ELR (cell line): ENCODE measurements at regions not wholly inside any gene's neighbourhood (a gene's known extent, or its start where the extent isn't known, plus 50 kb on each side); places are given as distances from the start of the nearest gene placed in this dataset.
"Not testable (repeated sequence)": the region's sequence is repeated elsewhere in the genome, so short reads cannot be mapped to it uniquely, and the experiment has no call there.

Experiments
- DNase-seq: peaks from one replicate; pipeline ENCODE4 v3.0.0-alpha.2; 2015; ENCODE audit warnings: low read depth

DNA sequence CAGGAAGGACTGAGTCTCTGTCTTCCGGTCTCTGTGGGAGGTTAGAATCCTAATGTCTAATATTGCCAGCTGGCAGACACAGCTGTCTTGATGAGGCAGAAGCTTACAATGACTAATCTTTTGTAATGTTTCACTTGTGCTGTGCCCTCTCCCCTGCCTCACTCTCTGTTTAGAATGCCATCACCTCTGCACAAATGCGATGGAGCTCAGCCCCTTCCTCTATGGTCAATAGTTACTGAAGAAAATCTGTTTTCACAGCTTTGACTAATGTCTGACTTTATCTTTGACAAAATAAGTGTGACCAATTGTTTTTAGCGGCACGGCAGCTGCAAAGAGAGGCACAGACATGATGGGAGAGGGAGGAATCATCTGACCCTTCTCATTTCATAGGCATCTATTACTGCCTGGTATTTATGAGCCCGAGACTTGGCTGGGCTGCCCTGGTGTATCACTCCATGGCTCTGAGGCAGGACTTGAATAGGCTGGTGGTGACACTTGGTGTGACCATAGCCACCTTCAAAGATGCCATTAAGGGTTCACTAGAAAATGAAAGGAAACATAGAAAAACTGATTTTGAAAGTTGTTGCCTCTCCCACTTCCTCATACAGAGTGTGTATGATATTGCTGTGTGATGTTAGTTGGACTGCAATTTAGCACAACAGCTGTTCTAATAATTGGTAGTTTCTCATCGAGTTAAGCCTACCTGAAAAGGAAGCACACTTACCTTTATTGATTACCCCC lies 163.2 kb upstream of the NBPF11 start:
- DNase-seq = peak; percentile 62

DNA sequence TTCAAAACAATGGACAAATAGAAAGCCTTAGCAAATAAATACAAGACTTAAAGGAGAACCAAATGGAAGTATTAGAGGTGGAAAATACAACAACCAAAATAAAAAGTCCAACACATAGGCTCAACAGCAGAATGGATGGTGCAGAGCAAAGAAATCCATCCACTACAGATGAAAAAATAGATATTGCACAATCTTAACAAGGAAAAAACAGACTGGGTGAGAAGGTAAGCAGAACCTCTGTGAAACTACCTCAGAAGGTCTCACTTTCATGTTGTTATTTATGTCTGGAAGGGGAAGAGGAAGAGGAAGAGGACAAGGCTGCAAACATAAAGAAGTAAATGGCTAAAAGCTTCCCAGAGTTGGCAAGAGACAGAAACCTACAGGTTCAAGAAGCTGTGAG lies 158.7 kb upstream of the NBPF11 start:
- DNase-seq = no peak

DNA sequence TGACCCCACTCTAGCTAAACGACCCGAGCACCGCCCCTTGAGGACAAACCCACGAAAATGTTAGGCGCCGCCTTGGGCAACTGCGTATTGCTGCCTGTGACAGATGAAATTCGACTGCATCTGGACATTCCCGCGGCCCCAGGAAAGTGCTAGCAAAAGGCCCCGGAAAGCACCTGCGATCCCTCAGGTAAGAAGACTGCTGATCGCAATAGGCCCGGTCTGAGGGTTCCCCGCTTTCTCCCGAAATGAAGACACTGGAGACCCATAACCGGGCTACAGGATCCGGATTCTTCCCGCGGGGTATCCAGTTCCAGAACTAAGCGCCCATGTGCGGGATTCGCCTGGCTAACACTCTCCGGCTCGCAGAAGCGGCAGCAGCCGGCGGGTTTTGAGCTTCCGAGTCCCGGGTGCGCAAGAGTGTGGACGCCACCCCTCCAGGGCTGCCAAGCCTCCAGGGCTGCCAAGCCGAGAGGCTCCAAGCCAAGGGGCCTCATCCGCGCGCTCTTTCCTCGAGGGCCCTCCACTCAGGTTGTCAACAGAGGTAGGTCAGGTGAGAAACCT lies 157.9 kb upstream of the NBPF11 start:
- DNase-seq = no peak

DNA sequence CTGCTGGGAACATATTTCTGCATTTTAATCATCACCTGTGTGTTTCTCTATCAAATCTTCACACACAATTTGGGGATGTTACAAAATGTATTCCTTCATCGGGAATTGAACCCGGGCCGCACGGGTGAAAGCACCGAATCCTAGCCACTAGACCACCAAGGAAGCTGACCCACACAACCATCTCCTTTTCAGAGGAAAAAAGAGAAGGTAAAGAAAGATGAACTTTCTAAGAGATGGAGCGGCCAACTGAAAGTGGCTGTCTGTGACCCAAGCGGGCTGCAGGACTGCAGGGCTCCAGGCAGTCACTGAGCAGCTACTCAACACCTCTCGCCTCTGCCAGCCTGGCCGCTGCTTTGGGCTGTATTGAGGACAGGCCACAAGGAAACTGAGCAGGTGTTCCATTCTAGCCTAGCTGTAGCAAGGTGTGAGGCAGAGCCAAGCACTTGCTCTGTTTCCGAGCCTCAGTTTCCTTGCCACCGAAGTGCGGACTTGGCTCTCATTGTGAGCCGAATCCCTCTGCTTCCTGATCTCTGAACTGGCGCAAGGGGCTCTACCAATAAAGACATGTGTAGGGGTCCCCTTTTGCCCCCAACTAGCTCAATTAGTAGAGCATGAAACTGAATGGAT lies 156.9 kb upstream of the NBPF11 start:
- peak; percentile 67 for DNase-seq

DNA sequence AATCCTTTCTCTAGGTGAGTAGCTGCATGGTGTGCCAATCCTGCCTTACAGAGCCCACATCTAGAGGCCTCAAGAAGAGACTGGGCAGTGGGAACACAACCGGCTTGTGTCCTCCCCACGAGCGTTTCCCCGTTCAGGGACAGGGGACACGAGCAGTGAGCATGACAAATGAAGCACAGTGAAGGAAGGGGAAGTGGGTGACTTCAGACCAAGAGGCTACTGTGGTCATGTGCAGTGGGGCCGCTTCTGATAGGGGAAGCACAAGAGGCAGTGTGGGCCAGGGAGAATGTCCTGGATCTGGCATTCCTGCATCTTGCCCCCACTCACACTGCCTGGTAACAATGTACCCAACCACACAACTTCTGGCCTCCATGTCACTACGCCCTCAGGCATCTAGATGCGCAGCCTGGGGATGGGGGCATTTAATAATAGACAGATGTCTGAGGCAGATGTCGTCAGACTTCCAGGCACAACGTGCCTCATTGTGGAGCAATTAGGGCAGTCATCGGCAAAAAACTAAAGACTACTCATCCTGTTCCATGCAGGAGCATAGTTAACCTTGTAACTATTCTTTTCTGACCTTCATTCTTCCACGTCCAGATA lies 155.6 kb upstream of the NBPF11 start:
- DNase-seq = no peak

DNA sequence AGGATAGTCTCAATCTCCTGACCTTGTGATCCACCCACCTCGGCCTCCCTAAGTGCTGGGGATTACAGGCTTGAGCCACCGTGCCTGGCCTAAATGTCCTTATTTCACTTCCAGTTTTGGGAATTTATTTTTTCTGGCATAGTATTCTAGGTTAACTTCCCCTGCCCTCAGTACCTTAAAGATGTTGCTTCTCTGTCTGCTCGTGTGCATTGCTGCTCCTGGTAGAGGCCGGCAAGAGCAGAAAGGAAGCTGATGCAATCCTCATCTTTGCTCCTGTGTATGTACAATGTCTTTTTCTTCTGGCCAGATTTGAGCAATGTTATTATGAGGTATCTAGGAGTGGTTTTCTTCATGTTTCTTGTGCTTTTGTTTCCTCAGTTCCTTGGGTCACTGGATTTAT lies 152.9 kb upstream of the NBPF11 start:
- not testable (repeated sequence) for DNase-seq

DNA sequence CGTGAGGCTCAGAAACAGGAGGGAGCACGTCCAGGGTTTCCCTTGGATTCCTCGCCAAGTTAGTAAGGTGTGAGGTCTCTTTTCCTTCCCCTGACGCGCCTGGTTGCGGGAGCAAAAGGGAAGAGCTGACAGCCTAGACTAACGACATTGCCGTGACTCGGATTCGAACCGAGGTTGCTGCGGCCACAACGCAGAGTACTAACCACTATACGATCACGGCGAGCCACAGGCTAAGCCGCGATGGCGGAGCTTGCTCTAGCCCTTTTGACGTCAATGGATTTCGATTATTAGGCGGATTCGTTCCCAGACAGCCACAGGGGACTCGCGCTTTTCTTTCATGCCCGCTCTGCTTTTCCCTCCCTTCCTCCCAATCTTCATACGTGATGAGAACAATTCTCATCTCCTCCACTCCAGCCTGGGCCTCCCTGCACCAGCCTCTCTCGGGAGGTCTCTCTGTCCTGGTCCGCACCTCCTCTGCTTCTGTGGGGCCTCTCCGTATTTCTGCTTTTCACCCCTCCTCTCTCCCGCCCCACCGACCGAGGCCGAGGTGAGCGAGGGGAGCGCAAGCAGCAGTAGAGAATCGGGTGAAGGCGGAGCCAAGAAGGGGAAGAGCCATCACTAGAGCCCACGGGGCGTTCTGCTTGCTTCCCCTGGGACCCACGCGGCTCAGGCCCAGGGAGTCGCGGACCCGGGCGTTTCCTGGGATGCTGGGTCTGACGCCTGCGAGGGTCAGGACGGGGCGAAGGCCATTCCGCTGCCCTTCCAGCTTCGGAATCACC lies 150.7 kb upstream of the NBPF11 start:
- DNase-seq = not testable (repeated sequence)

DNA sequence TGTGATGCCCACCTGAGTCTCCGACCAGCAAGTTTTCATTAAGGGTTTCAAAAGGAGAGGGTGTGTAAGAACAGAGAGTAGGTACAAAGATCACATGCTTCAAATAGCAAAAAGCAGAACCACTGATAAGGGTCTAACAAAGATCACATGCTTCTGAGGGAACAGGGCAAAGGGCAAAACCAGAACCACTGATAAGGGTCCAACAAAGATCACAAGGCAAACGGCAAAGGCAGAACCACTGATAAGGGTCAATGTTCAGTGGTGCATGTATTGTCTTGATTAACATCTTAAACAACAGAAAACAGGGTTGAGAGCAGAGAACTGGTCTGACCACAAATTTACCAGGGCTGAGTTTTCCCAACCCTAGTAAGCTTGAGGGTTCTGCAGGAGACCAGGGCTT lies 145.8 kb upstream of the NBPF11 start:
- not testable (repeated sequence) for DNase-seq

DNA sequence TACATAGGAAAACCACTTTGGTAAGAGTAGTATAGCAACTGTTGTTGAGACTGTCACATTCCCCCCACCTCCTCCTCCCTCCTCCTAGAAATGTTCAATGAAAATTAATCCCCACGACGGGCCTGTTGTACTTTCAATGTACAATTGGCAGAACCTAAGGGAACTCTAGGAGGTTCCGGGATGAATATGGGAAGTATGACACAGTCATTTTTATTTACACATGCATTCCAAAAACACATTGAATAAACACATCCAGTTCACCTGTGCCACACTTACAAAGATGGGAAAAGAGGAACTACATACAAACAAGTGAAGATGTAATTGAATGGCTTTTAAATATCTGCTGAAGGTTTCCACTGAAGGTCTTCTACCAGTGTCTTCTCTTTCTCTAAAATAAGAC lies 144.4 kb upstream of the NBPF11 start:
- no peak for DNase-seq

DNA sequence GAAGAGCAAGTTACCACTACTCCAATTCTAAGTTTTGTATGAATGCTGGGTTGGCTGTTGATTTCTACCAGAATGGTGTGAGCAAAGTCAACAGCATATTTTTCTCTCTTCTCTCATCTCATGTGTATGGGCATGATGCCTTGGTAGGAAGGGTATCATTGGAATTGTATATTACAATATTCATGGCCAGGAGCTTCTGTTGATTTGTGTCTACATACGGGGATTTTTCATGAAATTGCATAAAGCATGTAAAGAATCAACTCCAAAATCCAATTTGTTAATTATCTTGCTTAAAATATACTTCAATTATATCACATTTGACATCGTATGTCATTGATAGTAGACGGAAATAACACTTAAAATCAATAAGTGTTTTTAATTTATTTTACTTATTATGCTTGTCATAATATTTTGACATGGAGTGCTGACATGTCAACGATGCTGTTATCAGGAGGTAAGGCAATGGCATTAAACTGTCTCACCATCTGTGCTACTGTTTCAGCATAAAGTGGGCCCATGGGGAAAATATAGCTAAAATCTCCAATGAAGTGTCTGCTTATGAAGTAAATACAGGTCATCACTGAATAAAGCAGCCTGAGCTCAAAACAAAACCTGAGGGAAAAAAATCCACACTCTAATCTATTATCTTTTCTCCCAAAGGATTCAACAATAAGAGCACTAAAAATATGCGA lies 142.2 kb upstream of the NBPF11 start:
- no peak for DNase-seq

DNA sequence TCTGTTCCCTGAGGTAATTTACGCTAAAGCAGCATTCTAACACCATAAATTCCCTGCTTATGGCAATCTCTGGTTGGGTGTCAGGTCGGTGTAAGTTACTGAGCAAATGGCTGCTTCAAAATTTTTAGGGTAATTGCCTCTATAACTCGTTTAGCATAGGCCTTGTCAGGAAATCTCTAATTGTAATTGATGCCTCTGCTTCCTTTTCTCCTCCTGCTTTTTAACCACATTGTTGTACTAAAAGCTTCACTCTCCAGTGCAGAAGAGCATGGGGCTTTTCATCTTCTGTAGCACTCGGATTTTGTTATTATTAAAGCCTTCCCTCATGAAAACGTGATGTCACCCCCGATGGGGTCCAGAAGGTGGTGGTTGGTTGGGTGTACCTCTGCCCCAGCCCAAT lies 141.6 kb upstream of the NBPF11 start:
- no peak for DNase-seq

DNA sequence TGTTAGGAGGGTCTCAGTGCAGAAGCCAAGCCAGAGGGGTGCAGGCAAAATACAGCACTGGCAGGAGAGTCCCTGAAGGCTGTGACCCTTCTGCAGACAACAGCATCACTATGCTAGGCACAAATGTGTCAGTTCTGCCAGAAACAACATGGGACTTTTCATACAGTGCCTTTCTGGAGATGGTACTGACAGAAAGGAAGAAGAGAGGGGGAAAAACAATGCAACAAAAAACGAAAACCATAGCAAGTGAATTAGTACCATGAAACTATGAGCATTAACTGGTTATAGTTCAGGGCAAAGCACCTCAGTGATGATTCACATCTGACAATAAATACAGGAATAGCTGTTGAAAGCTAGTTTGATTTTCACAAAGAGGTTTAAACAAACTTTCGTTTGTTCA lies 140.8 kb upstream of the NBPF11 start:
- no peak for DNase-seq

DNA sequence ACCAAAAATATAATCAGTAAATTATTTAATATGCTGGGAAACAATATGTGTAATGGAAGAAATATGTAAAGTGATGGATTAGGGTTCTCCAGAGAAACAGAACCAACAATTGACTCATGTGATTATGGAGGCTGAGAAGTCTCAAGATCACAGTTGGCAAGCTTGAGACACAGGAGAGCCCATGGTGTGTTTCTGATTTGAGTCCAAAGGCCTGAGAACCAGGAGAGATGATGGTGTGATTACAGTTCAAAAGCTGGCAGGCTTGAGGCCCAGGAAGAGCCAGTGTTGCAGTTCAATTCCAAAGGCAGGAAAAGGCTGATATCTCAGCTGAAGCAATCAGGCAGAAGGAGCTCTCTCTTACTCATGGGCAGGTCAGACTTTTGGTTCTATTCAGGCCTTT lies 138.8 kb upstream of the NBPF11 start:
- DNase-seq = no peak

DNA sequence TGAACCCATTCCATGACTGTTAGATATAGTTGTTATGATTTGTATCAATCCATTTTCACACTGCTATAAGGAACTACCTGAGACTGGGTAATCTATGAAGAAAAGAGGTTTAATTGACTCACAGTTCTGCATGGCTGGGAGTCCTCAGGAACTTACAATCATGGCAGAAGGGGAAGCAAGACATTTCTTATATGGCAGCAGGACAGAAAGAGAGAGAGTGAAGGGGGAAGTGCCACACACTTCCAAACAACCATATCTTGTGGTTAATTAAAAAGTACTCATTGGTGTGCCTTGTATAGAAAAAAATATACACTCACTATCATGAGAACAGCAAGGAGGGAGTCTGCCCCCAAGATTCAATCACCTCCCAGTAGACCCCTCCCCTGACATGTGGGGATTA lies 137.6 kb upstream of the NBPF11 start:
- DNase-seq = no peak

DNA sequence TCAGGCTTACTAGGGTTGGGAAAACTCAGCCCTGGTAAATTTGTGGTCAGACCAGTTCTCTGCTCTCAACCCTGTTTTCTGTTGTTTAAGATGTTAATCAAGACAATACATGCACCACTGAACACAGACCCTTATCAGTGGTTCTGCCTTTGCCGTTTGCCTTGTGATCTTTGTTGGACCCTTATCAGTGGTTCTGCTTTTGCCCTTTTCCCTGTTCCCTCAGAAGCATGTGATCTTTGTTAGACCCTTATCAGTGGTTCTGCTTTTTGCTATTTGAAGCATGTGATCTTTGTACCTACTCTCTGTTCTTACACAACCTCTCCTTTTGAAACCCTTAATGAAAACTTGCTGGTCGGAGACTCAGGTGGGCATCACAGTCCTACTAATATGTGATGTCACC lies 133.9 kb upstream of the NBPF11 start:
- DNase-seq = not testable (repeated sequence)

DNA sequence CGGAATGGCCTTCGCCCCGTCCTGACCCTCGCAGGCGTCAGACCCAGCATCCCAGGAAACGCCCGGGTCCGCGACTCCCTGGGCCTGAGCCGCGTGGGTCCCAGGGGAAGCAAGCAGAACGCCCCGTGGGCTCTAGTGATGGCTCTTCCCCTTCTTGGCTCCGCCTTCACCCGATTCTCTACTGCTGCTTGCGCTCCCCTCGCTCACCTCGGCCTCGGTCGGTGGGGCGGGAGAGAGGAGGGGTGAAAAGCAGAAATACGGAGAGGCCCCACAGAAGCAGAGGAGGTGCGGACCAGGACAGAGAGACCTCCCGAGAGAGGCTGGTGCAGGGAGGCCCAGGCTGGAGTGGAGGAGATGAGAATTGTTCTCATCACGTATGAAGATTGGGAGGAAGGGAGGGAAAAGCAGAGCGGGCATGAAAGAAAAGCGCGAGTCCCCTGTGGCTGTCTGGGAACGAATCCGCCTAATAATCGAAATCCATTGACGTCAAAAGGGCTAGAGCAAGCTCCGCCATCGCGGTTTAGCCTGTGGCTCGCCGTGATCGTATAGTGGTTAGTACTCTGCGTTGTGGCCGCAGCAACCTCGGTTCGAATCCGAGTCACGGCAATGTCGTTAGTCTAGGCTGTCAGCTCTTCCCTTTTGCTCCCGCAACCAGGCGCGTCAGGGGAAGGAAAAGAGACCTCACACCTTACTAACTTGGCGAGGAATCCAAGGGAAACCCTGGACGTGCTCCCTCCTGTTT lies 128.9 kb upstream of the NBPF11 start:
- DNase-seq = not testable (repeated sequence)

DNA sequence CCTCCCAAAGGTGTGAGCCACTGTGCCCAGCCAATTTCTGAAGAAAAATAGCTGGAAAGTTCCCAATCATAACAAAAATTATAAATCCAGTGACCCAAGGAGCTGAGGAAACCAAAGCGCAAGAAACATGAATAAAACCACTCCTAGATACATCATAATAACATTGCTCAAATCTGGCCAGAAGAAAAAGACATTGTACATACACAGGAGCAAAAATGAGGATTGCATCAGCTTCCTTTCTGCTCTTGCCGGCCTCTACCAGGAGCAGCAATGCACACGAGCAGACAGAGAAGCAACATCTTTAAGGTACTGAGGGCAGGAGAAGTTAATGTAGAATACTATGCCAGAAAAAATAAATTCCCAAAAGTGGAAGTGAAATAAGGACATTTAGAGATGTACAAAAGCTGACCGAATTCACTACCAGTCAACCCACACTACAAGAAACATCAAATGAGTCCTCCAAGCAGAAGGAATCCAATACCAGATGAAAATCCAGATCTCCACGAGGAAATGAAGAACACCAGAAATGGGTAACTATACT lies 127.0 kb upstream of the NBPF11 start:
- DNase-seq = not testable (repeated sequence)

DNA sequence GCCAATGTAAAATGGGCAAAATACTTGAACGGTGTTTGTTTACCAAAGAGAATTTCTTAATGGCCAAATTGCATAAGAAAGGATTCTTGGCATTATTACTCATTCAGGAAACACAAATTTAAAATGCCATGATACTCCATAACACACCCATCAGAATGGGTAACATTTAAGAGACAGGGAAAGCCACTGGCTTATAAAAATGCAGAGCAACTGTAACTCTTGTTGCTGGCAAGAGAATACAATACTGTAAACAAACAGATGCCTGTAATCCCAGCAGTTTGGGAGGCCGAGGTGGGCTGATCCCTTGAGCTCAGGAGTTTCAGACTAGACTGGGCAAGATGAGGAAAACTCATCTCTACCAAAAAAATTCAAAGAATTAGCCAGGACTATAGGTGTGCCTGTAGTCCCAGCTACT lies 125.8 kb upstream of the NBPF11 start:
- peak; percentile 44 for DNase-seq

DNA sequence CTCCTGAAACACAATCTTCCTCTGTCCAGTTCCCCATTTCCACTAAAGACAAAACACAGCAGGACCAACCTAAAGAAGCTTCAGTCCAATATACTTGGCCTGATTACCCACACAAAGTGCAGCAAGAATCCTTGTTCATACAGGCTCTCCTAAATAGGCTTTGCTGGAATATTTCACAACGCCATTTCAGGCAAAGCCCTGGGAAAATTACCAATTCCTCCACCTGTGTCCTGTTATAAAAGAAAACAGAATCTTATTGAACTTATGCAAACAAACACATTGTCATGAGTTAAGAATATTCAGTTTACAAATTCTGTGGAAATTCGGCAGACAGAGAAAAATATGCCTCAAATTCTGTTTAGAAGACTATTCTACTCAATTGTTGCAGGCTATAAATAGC lies 115.0 kb upstream of the NBPF11 start:
- not testable (repeated sequence) for DNase-seq

DNA sequence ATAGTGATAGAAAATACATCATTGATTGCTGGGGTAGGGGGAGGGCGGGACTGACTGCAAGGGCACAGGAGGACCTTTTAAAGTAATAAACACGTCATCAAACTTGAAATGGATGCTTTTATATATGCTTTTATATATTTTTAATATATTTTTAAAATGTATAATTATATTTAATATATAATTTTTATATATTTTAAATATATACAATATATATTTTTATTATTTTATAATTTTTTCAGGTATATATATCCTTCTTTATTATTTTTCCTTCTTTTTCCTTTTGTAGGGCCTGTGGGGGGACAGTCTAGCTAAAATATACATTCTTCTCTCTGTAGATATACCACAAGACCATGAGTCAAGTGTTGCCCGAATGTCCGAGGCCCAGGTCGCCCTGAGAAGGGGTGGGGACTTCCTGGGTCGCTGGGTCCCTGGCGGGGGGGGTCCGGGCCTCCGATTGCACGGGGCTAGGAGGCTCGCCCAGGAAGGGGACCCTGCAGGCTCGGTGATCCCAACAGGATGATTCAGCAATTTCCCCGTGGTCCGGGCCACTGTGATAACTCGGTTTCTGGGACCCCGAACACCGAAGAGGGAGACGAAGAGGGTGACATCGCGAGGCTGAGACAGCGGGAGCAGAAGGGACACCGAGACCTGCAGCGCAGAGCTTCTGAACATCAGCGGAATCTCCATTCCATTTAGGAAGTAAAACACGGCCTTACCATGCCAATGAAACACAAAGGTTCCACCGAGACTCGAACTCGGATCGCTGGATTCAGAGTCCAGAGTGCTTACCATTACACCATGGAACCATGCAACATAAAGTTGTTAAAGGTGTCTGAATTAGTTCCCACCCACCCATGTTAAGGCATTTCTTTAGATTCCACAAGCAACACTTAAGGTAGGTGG lies 112.5 kb upstream of the NBPF11 start:
- DNase-seq = peak; percentile 96
